CD4-positive, alpha-beta T cell (primary cell): ENCODE measurements at regions not wholly inside any gene's neighbourhood (a gene's known extent, or its start where the extent isn't known, plus 50 kb on each side); places are given as distances from the start of the nearest gene placed in this dataset.

Experiments
- ATAC-seq: fragments of 200-7000 bp; cut with Tn5 transposase; one replicate; pipeline ENCODE4 v1.10.0; 2022; ENCODE audit warnings: mild to moderate bottlenecking; ENCODE audit not compliant: poor library complexity
- CTCF ChIA-PET: fragments of 350-600 bp; sonication (Branson Sonifier 250); formaldehyde crosslinking; loops from one replicate; lab custom pipeline; 2021; ENCODE audit warnings: antibody characterized with exemption, inconsistent platforms; lab: Charles Lee
- POLR2A ChIA-PET: fragments of 350-600 bp; sonication (Branson Sonifier 250); formaldehyde crosslinking; loops from one replicate; lab custom pipeline; 2021; ENCODE audit warnings: antibody characterized with exemption, inconsistent platforms; lab: Charles Lee
- DNase-seq, 14 experiments: peaks; one replicate each; pipeline ENCODE4 v3.0.0-alpha.2; 2013 to 2020; ENCODE audit warnings: mixed read lengths in 2 of 14
- H3K27ac ChIP-seq, 2 donors: one replicate each; pipeline versions ENCODE4 v1.5.1 to v1.7.0; 2013; ENCODE audit warnings: low read length in 2 of 2, low read depth in 1 of 2, mild to moderate bottlenecking in 1 of 2
- H3K27me3 ChIP-seq, 2 experiments: 1 replicate in 1 of 2; 2 replicates in 1 of 2; pipeline versions ENCODE4 v1.6.1 to v1.7.0; 2013; ENCODE audit warnings: low read length in 2 of 2, control low read depth in 1 of 2, mild to moderate bottlenecking in 1 of 2, moderate library complexity in 1 of 2; ENCODE audit not compliant: insufficient read depth in 2 of 2, control insufficient read depth in 1 of 2
- H3K36me3 ChIP-seq: one replicate; pipeline ENCODE4 v1.6.1; 2013; ENCODE audit warnings: low read length, control low read depth; ENCODE audit not compliant: insufficient read depth
- H3K4me1 ChIP-seq: one replicate; pipeline ENCODE4 v1.6.1; 2013; ENCODE audit warnings: low read length, control low read depth; ENCODE audit not compliant: insufficient read depth
- H3K4me3 ChIP-seq: one replicate; pipeline ENCODE4 v1.5.1; 2013; ENCODE audit warnings: mild to moderate bottlenecking, low read length, moderate library complexity
- H3K9me3 ChIP-seq, 2 experiments: 1 replicate in 1 of 2; 2 replicates in 1 of 2; pipeline versions ENCODE4 v1.6.1 to v1.7.0; 2013; ENCODE audit warnings: low read length in 2 of 2, mild to moderate bottlenecking in 2 of 2, control low read depth in 1 of 2, moderate library complexity in 1 of 2; ENCODE audit not compliant: control insufficient read depth in 1 of 2, insufficient read depth in 1 of 2
- H3K27ac Mint-ChIP-seq: one replicate; pipeline ENCODE4 v1.8.0; 2020; ENCODE audit warnings: mixed read lengths
- H3K27me3 Mint-ChIP-seq: one replicate; pipeline ENCODE4 v1.8.0; 2021; ENCODE audit warnings: mixed read lengths
- H3K36me3 Mint-ChIP-seq: one replicate; pipeline ENCODE4 v1.8.0; 2021; ENCODE audit warnings: low read depth, mixed read lengths
- H3K4me1 Mint-ChIP-seq: one replicate; pipeline ENCODE4 v1.8.0; 2021; ENCODE audit warnings: low read depth, mixed read lengths
- H3K4me3 Mint-ChIP-seq: one replicate; pipeline ENCODE4 v1.8.0; 2020; ENCODE audit warnings: mild to moderate bottlenecking, mixed read lengths
- H3K9me3 Mint-ChIP-seq: one replicate; pipeline ENCODE4 v1.8.0; 2020; ENCODE audit warnings: mixed read lengths
- CTCF ChIP-seq: fragments of 200-600 bp; IDR thresholded peaks from one replicate; pipeline ENCODE4 v1.8.0; 2022; ENCODE audit warnings: antibody characterized with exemption, mild to moderate bottlenecking
- intact Hi-C, 2 experiments: fragments of 100-400 bp; cut with DNase I in 1 of 2; cut with micrococcal nuclease in 1 of 2; formaldehyde crosslinking; loops; one replicate each; pipeline versions ENCODE4 v1.15.1 to v1.9.0; 2023 to 2025; cut with DNase I, micrococcal nuclease

DNA sequence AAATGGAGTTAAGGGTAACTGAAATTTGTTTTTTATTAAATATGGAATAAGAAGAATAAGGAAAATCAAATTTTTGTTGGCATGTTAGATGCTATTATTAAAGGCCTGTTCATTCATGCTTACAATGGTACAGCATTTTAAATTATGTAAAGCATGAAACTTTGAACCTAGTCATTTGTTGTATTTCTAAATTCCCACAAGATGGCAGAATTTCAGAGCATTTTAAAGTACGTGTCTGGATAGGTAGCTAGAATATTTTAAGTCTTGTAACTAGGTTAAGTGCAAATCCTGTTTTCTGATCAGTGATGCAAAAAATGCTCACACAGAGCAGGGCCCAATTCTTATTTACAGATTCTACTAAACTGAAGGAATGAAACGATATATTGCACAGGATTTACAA, 585.6 kb upstream of the MIS18BP1 start:
- ChIA-PET POLR2A (no interaction called here), CTCF (no interaction called here)
- H3K4me3 Mint-ChIP-seq = no peak overlapping the region
- H3K9me3 Mint-ChIP-seq = peaks cover 14% of the 10 kb centered on the region
- ATAC-seq (no peak), DNase-seq (no peak)
- peaks cover 0 to 5% of the 10 kb centered on the region in 2 experiments for H3K9me3 ChIP-seq
- no peaks in the 10 kb centered on the region for H3K27me3 ChIP-seq
- no peaks in the 10 kb centered on the region for H3K27me3 Mint-ChIP-seq
- no peak overlapping the region for H3K27ac ChIP-seq
- no peaks in the 10 kb centered on the region for H3K4me1 ChIP-seq
- no peak overlapping the region for H3K4me3 ChIP-seq
- no peak overlapping the region for H3K27ac Mint-ChIP-seq
- no peaks in the 10 kb centered on the region for H3K36me3 Mint-ChIP-seq
- intact Hi-C loops = no loop called here
- no peaks in the 10 kb centered on the region for H3K36me3 ChIP-seq
- no peak for TF ChIP-seq CTCF
- H3K4me1 Mint-ChIP-seq = no peaks in the 10 kb centered on the region

DNA sequence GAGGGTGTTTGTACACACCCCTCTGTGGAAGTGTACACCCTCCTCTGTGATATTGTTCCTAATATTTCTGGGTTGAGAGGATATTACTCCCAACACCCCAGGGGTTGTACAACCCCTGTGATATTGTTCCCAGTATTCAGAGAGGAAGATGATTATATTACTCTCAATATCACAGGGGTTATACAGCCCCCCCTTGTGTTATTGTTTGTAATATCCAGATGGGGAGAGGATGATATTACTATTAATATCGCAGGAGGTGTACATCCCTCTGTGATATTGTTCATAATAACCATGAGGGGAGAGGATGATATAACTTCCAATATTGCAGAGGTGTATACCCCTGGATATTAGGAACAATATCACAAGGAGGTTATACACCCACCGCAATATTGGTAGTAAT, 566.1 kb upstream of the MIS18BP1 start:
- no peak overlapping the region for H3K4me3 ChIP-seq
- no peaks in the 10 kb centered on the region for H3K4me1 ChIP-seq
- intact Hi-C loops = no loop called here
- Mint-ChIP-seq H3K27ac (no peak overlapping the region), H3K36me3 (no peaks in the 10 kb centered on the region), H3K4me3 (no peak overlapping the region), H3K9me3 (peaks cover 2% of the 10 kb centered on the region), H3K4me1 (no peaks in the 10 kb centered on the region), H3K27me3 (no peaks in the 10 kb centered on the region)
- no peaks in the 10 kb centered on the region for H3K27me3 ChIP-seq
- ChIA-PET CTCF (no interaction called here), POLR2A (no interaction called here)
- H3K36me3 ChIP-seq = no peaks in the 10 kb centered on the region
- no peak for DNase-seq
- ATAC-seq = no peak
- TF ChIP-seq CTCF = no peak
- H3K27ac ChIP-seq = no peak overlapping the region
- no peaks in the 10 kb centered on the region for H3K9me3 ChIP-seq

DNA sequence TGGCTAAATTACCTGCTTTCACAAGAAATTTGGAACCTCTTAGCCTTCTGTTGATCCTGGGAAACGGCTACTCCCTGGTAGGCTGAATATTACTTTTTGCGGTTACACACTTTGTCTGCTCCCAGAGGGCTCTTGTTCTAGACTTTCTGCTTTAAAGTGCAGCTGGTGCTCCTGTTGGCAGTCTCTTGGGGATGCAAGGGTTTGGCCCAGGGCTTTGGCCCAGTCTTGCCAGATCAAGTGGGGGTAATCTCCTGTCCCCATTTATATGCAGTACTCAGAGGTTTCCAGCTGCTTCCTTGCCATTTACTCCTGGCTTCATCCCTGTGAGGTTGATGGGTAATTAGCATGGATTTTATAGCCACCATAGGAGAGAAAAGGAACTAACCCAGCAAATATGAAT, 558.2 kb upstream of the MIS18BP1 start:
- H3K36me3 Mint-ChIP-seq = no peaks in the 10 kb centered on the region
- H3K9me3 Mint-ChIP-seq = peaks cover 2% of the 10 kb centered on the region
- intact Hi-C loops = no loop called here
- Histone ChIP-seq H3K9me3 (no peaks in the 10 kb centered on the region), H3K27me3 (no peaks in the 10 kb centered on the region), H3K36me3 (no peaks in the 10 kb centered on the region), H3K4me1 (no peaks in the 10 kb centered on the region), H3K27ac (no peak overlapping the region), H3K4me3 (no peak overlapping the region)
- H3K4me3 Mint-ChIP-seq = no peak overlapping the region
- TF ChIP-seq CTCF = no peak
- no peaks in the 10 kb centered on the region for H3K27me3 Mint-ChIP-seq
- no peak overlapping the region for H3K27ac Mint-ChIP-seq
- POLR2A ChIA-PET = no interaction called here
- CTCF ChIA-PET = no interaction called here
- ATAC-seq (no peak), DNase-seq (no peak)
- no peaks in the 10 kb centered on the region for H3K4me1 Mint-ChIP-seq
